ENCODE measurements at regions not wholly inside any gene's neighbourhood (a gene's known extent, or its start where the extent isn't known, plus 50 kb on each side); places are given as distances from the start of the nearest gene placed in this dataset.

- peaks cover 3 to 14% (median 5%) of the 10 kb centered on the region in 4 donors for H3K4me1 ChIP-seq
- no peak for TF ChIP-seq EP300 (IDR thresholded peaks at IDR 0.05; ENCODE audit: low read depth)
- TF ChIP-seq CTCF (IDR thresholded peaks at IDR 0.05): no peak
- TF ChIP-seq POLR2A (IDR thresholded peaks at IDR 0.05): no peak
- no peak for TF ChIP-seq POLR2AphosphoS5 (IDR thresholded peaks at IDR 0.05)
- in situ Hi-C loops (cut with MboI; ENCODE audit: low pct_ligation_motif_present in 1 of 4, low pct_unique_long_range_greater_than_20kb in 1 of 4, low sequenced_read_pairs in 3 of 4): no loop called here
These were observed 80.3 kb upstream of the TAF1B start for GRCh38 chr2:9762941-9763340.

GRCh38 chr2:9763356-9764152 lies 79.7 kb upstream of the TAF1B start:
- peaks cover 3 to 17% (median 4%) of the 10 kb centered on the region in 4 donors for H3K4me1 ChIP-seq
- no peak overlapping the region for H3K4me3 ChIP-seq
- no peak for DNase-seq
- no peak overlapping the region for H3K27ac ChIP-seq
- 38 to 78% methylated on average over 1 to 7 of the region's 7 CpGs for WGBS, 2 donors (ENCODE audit: low coverage in 1 of 2)
- TF ChIP-seq POLR2AphosphoS5 (IDR thresholded peaks at IDR 0.05): no peak
- no peak for TF ChIP-seq POLR2A (IDR thresholded peaks at IDR 0.05)
- TF ChIP-seq EP300 (IDR thresholded peaks at IDR 0.05; ENCODE audit: low read depth): no peak
- no peak for TF ChIP-seq CTCF (IDR thresholded peaks at IDR 0.05)
- in situ Hi-C loops (cut with MboI; ENCODE audit: low pct_ligation_motif_present in 1 of 4, low pct_unique_long_range_greater_than_20kb in 1 of 4, low sequenced_read_pairs in 3 of 4): no loop called here
- no peaks in the 10 kb centered on the region for H3K27me3 ChIP-seq
- H3K36me3 ChIP-seq: no peaks in the 10 kb centered on the region
- intact Hi-C loops (cut with DNase I; ENCODE audit: low total_unique reads): no loop called here
- H3K9me3 ChIP-seq: no peaks in the 10 kb centered on the region

More at GRCh38 chr2:9762941-9763340, 80.3 kb upstream of the TAF1B start:
- DNase-seq: no peak
- Histone ChIP-seq H3K27me3 (no peaks in the 10 kb centered on the region), H3K36me3 (no peaks in the 10 kb centered on the region), H3K9me3 (no peaks in the 10 kb centered on the region), H3K4me3 (no peak overlapping the region), H3K27ac (peak overlapping the region in 1 of 4 donors; percentile 12)
- intact Hi-C loops (cut with DNase I; ENCODE audit: low total_unique reads): no loop called here
- WGBS, 2 donors (ENCODE audit: low coverage in 1 of 2): 94% methylated on average over 9 of the region's 9 CpGs; no CpG with 5 or more reads in 1 of the 2 donors

- Histone ChIP-seq H3K27me3 (no peaks in the 10 kb centered on the region), H3K9me3 (no peaks in the 10 kb centered on the region), H3K4me1 (peaks cover 3 to 17% (median 4%) of the 10 kb centered on the region in 4 donors), H3K36me3 (no peaks in the 10 kb centered on the region), H3K4me3 (no peak overlapping the region), H3K27ac (no peak overlapping the region)
- intact Hi-C loops (cut with DNase I; ENCODE audit: low total_unique reads): no loop called here
- in situ Hi-C loops (cut with MboI; ENCODE audit: low pct_ligation_motif_present in 1 of 4, low pct_unique_long_range_greater_than_20kb in 1 of 4, low sequenced_read_pairs in 3 of 4): no loop called here
- 74 to 75% methylated on average over 3 to 7 of the region's 7 CpGs for WGBS, 2 donors (ENCODE audit: low coverage in 1 of 2)
- TF ChIP-seq EP300 (IDR thresholded peaks at IDR 0.05; ENCODE audit: low read depth) (no peak), CTCF (IDR thresholded peaks at IDR 0.05) (no peak), POLR2A (IDR thresholded peaks at IDR 0.05) (no peak), POLR2AphosphoS5 (IDR thresholded peaks at IDR 0.05) (no peak)
- DNase-seq: no peak
These were observed 79.0 kb upstream of the TAF1B start for GRCh38 chr2:9764153-9764778.

- peak in 3 of 5 experiments; percentile 17 to 49 (median 17) for TF ChIP-seq CTCF (IDR thresholded peaks at IDR 0.05)
- no peak for TF ChIP-seq EP300 (IDR thresholded peaks at IDR 0.05; ENCODE audit: low read depth)
- no peak for TF ChIP-seq POLR2A (IDR thresholded peaks at IDR 0.05)
- peak in 1 of 3 donors; percentile 8 for TF ChIP-seq POLR2AphosphoS5 (IDR thresholded peaks at IDR 0.05)
- no peak overlapping the region for H3K4me3 ChIP-seq
- H3K36me3 ChIP-seq: no peaks in the 10 kb centered on the region
- H3K9me3 ChIP-seq: no peaks in the 10 kb centered on the region
- 60 to 76% methylated on average over 1 to 18 of the region's 18 CpGs for WGBS, 2 donors (ENCODE audit: low coverage in 1 of 2)
- intact Hi-C loops (cut with DNase I; ENCODE audit: low total_unique reads): no loop called here
- H3K27me3 ChIP-seq: no peaks in the 10 kb centered on the region
- peak; percentile 51 for DNase-seq
- in situ Hi-C loops (cut with MboI; ENCODE audit: low pct_ligation_motif_present in 1 of 4, low pct_unique_long_range_greater_than_20kb in 1 of 4, low sequenced_read_pairs in 3 of 4): no loop called here
- H3K27ac ChIP-seq: peak overlapping the region in 3 of 4 donors; percentile 45 to 58 (median 53)
- H3K4me1 ChIP-seq: peaks cover 3 to 25% (median 10%) of the 10 kb centered on the region in 4 donors
These were observed 77.4 kb upstream of the TAF1B start for GRCh38 chr2:9765611-9766531.
